ENCODE measurements at regions not wholly inside any gene's neighbourhood (a gene's known extent, or its start where the extent isn't known, plus 50 kb on each side); places are given as distances from the start of the nearest gene placed in this dataset.

- no peak for TF ChIP-seq CTCF (IDR thresholded peaks at IDR 0.05)
- no peak for TF ChIP-seq POLR2A (IDR thresholded peaks at IDR 0.05)
- TF ChIP-seq EP300 (IDR thresholded peaks at IDR 0.05) = no peak
- TF ChIP-seq POLR2AphosphoS5 (IDR thresholded peaks at IDR 0.05) = no peak
These were observed 1493.5 kb upstream of the DEFB115 start for GRCh38 chr20:29763821-29764511.

All from stomach (tissue), 4 donors.